ENCODE measurements at regions not wholly inside any gene's neighbourhood (a gene's known extent, or its start where the extent isn't known, plus 50 kb on each side); places are given as distances from the start of the nearest gene placed in this dataset.

- TF ChIP-seq POLR2AphosphoS5 (IDR thresholded peaks at IDR 0.05) = no peak
- peak in 2 of 3 donors; percentile 60 to 63 for TF ChIP-seq CTCF (IDR thresholded peaks at IDR 0.05)
Measured at GRCh38 chr14:22472935-22473854, 115.8 kb downstream of the DAD1 start.
